NCI-H1417 (cell line): ENCODE measurements at regions not wholly inside any gene's neighbourhood (a gene's known extent, or its start where the extent isn't known, plus 50 kb on each side); places are given as distances from the start of the nearest gene placed in this dataset.
"Not testable (repeated sequence)": the region's sequence is repeated elsewhere in the genome, so short reads cannot be mapped to it uniquely, and the experiment has no call there.

Source experiments
- DNase-seq, 3 experiments: peaks; one replicate each; lab custom pipeline; 2025; lab: John Stamatoyannopoulos, UW

DNA sequence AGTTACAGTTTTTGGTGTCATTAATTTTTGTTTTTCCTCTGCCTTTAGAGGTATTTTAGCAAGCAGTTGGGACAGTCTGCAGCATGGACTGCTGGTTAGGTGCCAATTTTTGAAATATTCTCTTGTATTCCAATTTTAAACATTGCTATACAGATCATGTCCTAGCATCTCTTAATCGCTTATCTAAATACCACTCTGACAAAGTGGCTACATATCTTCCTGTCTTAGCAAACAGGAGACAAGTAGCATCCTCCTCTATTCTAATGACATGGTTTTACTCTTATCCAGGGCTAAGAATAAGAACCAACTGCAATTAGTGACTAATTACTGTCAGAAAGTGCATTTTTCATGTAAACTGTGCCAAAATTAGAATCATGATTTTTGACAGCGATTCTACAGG, 117.8 kb upstream of the ATP2B1 start:
- DNase-seq = no peak

DNA sequence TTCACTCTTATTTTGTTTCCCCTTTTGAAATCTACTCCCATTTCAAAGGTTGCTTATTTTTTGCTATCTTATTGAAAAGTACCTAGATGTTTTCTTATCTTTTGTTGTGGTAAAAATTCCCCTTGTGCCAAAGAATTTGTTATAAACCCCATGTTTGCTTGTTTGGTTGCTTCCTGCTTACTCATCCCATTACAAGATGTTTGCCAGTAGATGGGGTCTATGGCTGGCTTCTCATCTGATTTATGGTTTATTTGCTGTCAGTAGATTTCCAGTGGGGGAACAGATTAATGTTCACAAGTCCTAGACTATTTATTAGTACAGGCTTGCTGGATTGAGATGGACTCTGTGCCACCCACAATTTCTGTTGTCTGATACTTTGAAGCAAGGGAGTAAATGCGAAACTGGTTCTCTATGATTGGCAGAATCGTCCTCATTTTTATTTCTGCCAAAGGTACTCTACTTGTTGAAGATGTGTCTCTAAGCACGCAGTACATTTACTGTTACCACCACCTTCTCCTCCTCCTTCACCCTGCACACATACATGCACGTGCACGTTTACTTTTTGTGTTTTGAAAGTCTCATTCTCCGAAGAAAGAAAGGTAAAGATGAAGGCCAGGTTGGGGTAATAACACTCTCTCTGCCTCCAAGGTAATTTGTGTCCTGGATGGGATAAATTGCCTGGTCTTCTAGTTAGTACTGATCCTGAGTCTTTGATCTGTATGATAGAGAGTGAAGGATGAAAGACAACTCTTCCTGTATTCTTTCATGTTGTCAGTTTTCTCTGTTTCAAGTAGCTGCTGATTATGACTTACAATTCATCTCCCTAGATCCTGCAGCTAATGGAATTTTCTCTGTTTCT, 117.2 kb upstream of the ATP2B1 start:
- DNase-seq = peak in 1 of 3 experiments; percentile 49

GRCh38 chr12:89824822-89825221, 116.2 kb upstream of the ATP2B1 start:
- DNase-seq = no peak

GRCh38 chr12:89822992-89823391, 114.4 kb upstream of the ATP2B1 start:
- not testable (repeated sequence) for DNase-seq

GRCh38 chr12:89821896-89822295, 113.3 kb upstream of the ATP2B1 start:
- no peak for DNase-seq

DNA sequence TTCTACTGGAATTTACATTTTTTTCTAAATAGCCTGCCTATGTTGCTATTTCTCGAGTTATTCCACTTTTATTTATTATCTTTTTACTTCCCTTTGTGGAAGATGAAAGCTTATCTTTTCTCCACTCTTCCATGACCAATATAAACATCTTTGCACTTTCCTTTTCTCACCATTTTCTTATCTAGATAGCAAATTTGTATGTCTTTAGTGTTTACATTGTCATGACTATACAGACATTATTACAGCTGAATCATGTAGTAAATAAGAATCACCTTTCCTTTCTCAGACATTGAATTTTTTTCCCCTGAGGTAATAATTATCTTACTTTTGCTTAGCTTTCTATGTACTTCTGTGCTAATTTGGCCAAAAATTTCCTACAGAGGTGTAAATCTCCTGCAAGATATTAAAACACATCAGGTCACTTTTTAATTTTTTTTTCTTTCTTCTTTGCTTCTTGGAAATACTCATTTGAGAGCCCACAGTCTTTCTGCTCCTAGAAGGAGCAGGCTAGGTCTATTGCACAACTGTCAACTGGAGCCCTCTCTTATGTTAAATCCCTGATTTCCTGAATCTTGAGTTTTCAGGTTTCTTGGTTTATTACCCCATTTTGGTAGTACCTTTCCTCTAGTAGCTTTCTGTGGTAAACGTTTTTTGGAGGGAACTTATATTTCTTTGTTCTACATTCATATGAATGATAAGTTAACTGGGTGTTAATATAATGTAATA, 109.0 kb upstream of the ATP2B1 start:
- DNase-seq = no peak

GRCh38 chr12:89815225-89815624, 106.6 kb upstream of the ATP2B1 start:
- DNase-seq = no peak

DNA sequence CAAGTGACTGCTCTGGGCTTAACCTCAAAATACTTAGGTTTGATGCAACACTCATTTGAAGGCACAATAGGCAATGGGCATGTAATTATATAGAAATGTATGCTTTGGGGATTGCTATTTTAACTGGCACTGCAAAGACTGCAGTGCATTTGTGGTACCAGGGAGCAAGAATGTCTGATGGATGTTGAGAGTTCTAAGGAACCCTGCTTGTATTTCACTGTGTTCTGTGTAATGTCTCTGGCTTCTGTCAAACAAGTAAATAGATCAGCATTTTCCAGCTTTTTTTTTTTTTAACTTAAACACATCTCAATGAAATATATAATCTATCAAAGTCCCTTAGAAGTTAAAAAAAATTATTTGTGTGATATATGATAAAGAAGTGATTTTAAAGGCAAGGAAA, 94.8 kb upstream of the ATP2B1 start:
- no peak for DNase-seq

DNA sequence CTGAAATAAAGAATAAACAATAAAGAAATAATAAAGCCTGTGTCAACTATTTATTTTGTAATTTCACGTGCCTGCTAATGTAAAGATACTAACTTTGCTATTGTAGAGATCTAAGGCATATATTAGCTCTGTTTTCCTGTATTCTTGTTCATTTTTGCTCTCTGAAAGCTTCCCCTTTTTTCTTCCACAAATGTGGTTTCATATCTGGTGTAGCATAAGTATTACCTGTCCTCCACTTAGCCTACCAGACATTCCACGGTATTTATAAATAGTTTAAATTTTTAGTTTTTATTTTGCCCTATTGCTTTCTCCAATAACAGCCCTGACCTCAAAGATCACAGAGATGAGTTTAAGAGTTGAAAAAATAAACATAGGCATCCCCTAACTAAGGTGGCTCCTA, 92.6 kb upstream of the ATP2B1 start:
- no peak for DNase-seq

DNA sequence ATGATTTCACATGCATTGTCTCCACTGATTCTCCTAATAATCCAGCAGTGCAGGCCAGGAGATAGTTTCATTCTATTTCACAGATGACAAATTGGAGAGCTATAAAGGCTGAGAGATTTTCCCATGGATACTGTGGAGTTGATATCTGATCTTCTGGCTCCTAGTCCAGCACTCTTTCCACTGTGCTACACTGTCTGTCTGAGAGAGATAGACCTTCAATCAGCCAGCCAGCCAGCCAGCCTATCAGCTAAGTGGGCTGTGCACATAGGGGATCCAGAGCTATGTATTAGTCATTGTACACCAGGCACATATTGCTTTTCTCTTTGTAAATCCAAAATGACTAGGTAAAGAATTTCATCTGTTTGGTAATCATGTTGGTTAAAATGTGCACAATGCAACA, 91.8 kb upstream of the ATP2B1 start:
- DNase-seq = no peak

DNA sequence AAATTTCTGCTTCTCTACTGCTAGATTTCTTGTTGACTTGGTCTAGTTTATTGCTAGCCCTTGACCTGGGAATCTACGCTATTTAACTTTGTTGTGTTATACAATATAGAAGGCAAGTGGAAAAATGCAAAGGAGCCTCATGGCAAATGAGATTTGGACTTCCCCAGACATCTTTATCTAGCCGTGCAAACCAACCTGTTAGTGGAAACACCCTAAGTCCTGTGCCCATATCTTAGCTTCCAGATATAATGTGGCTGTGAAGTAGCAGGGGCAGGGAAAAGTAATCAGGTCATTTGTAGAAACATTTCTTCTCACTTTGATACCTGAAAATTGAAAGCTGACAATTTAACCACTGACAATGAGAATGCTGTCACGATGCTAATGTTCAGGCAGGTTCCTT, 90.7 kb upstream of the ATP2B1 start:
- DNase-seq = no peak

GRCh38 chr12:89797436-89797835, 88.8 kb upstream of the ATP2B1 start:
- no peak for DNase-seq

DNA sequence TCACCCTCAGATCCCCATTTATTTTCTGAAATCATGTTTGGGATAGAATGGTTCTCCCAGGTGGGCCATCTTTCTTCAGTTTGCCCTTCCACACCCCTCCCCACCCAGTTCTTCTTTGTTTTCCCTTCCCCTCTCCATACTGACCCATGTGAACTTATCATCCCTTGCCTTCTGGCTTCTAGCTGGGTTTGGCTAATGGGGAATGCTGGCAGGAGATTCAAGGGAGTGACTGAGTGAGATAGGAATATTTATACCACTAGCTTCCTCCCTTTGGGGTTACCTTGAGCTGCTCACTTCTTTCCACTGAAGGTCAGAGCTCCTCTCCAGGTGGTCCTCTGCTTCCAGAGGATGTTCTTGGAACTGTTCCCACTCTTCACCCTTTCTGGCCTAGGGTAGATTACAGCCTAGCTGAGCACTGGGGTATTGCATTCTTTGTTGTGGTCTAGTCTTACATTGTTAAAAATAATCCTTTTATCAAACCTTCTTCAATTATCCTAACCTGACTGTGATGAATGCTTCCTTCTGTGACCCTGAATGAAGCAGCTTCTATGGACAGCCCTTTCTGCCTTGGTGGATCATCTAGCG, 88.3 kb upstream of the ATP2B1 start:
- no peak for DNase-seq

DNA sequence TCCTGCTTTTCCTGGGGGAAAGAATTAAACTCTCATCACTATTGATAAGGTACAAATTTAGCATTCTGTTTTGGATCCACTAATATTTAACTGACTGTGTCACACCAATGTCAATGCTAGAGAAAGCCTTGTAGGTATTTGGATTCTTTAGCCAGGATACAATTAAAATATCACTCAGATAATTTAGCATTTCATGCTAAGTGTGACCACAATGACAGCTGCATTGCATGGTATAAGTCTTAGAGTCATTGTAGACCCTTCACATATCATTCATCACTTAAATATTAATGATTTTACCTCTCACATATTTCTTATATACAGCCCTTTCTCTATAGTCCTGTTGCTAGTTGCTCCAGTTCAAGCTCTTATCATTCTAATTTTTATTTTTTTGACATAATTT, 85.3 kb upstream of the ATP2B1 start:
- no peak for DNase-seq

- DNase-seq = no peak
These were observed 82.6 kb upstream of the ATP2B1 start for GRCh38 chr12:89791286-89791685.

GRCh38 chr12:89789862-89790261, 81.2 kb upstream of the ATP2B1 start:
- no peak for DNase-seq

DNA sequence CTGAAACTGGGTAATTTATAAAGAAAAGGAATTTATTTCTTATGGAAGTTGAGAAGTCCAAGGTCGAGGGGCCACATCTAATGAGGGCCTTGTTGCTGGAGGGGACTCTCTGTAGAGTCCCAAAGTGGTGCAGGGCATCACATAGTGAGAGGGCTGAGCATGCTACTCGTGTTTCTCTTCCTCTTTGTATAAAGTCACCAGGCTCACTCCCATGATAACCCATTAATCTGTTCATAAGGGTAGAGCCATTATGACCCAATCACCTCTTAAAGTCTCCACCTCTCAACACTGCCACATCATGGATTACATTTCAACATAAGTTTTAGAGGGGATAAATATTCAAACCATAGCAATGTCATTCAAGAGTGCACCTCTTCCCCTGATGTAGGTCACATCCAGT, 79.1 kb upstream of the ATP2B1 start:
- no peak for DNase-seq

GRCh38 chr12:89786177-89786810, 77.7 kb upstream of the ATP2B1 start:
- DNase-seq = no peak

- no peak for DNase-seq
These were observed 74.9 kb upstream of the ATP2B1 start for GRCh38 chr12:89783359-89784060.

- DNase-seq = no peak
These were observed 74.2 kb upstream of the ATP2B1 start for GRCh38 chr12:89782807-89783206.

DNA sequence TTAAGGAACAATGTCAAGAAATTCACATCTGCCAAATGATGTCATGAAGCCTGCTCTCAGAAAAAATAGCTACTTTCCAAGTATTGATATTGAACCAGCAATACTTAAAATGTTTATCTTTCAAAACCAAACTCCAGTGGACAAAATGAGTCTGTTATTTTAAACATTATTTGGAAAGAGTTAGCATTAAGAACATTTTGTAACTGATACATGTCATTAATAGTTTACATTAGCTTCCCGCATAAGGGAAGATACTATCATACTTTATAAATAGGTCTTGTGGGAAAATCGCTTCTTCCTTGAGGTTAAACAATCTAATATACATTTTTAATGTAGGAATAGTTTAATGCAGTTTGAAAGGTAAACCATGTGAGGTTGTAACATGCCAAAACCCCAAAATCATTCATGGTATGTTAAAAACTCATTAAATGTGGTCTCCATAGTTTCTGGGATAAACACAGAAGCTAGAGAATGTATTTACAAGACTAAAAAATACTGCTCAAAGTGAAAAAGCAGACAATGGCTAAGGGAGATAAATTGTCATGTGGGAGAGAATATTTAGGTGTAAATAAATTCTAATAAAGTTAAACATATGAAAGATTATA, 73.4 kb upstream of the ATP2B1 start:
- no peak for DNase-seq

DNA sequence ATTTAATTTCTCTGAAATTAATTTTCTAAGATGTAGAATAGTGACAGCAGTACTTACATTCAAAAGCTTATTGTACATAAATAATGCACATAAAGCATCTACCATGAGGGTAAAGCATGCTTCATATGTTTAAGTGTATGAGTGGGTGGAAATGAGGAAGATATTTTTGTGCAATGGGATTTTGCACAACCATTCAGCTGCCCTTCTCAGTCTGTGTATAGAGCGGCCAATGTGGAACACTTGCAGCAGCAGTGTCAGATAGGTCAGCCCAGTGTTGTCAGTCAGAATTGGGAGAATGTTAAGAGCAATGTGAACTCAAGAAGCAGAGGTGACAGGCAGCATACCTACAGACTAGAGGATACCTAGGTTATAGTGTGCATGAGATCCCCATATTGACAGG, 72.5 kb upstream of the ATP2B1 start:
- no peak for DNase-seq
